ENCODE measurements at regions not wholly inside any gene's neighbourhood (a gene's known extent, or its start where the extent isn't known, plus 50 kb on each side); places are given as distances from the start of the nearest gene placed in this dataset.
A peak's percentile ranks its signal among the peaks of the same experiment; 100 is the strongest.

DNA sequence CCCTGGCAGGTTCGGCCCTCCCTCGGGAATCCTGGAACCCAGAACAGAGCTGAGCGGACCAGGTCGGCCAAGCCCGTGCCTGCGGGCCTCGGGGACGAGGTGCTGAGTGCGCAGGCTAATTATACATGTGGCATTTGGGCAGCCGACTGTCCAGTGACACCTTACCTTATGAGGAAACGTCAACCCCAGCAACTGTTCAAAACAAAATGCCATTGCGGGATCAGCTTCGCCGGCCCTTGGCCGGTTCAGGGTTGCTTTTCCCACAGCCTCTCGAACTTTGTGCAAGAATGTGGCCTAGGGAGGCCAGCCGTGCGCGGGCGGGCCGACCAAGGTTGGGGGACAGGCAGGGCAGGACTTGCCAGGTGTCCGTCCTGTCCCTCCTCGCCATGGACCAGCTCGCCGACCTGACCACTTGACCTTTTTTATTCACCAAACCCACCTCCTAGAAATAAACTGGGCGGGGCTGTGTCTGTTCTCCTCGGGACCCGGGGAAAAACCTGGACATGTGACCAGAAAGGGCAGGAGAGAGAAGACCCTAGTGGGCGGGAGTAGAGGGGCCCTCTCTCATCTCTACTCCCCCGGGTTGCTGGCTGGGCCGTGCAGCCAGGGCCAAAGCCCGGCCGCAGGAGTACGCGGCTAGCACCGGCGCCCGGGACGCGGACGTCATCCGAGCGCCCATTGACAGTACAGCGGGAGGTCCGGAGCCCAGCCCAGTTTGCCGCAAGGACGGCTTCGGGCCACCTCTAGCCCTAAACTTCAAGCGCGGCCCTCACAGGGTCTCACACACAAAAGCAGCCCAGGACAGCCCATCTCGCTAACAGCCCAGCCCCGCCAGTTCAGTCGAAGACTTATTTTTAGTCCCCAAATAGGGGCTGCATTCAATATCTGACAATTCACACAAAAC lies 134.3 kb upstream of the C11orf58 start:
- H3K9me3 ChIP-seq: no peaks in the 10 kb centered on the region
- intact Hi-C loops (cut with DNase I): loop anchor here (5.0 to 10.0 kb wide), 3 partner anchors 92 to 309 kb away; no protein-coding TSS in a partner anchor
- TF ChIP-seq, protein P1, sequence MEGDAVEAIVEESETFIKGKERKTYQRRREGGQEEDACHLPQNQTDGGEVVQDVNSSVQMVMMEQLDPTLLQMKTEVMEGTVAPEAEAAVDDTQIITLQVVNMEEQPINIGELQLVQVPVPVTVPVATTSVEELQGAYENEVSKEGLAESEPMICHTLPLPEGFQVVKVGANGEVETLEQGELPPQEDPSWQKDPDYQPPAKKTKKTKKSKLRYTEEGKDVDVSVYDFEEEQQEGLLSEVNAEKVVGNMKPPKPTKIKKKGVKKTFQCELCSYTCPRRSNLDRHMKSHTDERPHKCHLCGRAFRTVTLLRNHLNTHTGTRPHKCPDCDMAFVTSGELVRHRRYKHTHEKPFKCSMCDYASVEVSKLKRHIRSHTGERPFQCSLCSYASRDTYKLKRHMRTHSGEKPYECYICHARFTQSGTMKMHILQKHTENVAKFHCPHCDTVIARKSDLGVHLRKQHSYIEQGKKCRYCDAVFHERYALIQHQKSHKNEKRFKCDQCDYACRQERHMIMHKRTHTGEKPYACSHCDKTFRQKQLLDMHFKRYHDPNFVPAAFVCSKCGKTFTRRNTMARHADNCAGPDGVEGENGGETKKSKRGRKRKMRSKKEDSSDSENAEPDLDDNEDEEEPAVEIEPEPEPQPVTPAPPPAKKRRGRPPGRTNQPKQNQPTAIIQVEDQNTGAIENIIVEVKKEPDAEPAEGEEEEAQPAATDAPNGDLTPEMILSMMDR (IDR thresholded peaks at IDR 0.05): no peak
- H3K27ac ChIP-seq: peak overlapping the region; percentile 98
- ATAC-seq: peak; percentile 67 to 79 (median 72)
- H3K36me3 ChIP-seq (ENCODE audit: insufficient read depth in 1 of 2, low read depth in 1 of 2): no peaks in the 10 kb centered on the region
- DNase-seq: peak; percentile 70 to 88
- WGBS, 3 donors: 8 to 10% (median 9%) methylated on average over 52 to 53 of the region's 53 CpGs
- H3K4me1 ChIP-seq: peaks cover 25% of the 10 kb centered on the region
- peak overlapping the region; percentile 97 for H3K4me3 ChIP-seq
- no peaks in the 10 kb centered on the region for H3K27me3 ChIP-seq (ENCODE audit: insufficient read depth in 3 of 3, low read length in 2 of 3)

DNA sequence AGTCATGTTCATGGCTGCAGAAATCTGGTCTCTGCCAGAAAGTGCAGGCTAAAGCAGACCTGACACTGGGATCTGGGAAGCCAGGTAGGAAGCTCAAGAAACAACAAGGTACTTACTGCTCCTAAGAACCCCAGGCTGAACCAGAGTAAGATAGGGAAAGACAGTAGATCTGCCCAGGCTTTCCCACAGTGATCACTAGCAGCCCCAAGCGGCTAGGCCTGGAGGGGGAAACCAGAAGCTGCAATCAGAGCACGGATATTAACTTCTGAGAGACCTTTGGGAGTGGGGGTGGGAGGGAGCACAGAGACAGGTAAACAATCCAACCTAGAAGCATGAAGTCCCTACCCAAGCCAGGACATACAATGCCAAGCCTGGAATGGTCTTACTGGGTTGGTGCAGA lies 135.2 kb upstream of the C11orf58 start:
- Histone ChIP-seq H3K4me1 (peaks cover 25% of the 10 kb centered on the region), H3K27ac (peak overlapping the region; percentile 98), H3K27me3 (ENCODE audit: insufficient read depth in 3 of 3, low read length in 2 of 3) (no peaks in the 10 kb centered on the region), H3K9me3 (no peaks in the 10 kb centered on the region), H3K36me3 (ENCODE audit: insufficient read depth in 1 of 2, low read depth in 1 of 2) (no peaks in the 10 kb centered on the region), H3K4me3 (peak overlapping the region; percentile 97)
- TF ChIP-seq, protein P1 (IDR thresholded peaks at IDR 0.05): peak; percentile 36
- DNase-seq (peak in 1 of 2 donors; percentile 64), ATAC-seq (peak; percentile 14 to 29 (median 16))
- WGBS, 3 donors: 31 to 39% (median 32%) methylated on average over 2 of the region's 2 CpGs
- intact Hi-C loops (cut with DNase I): loop anchor here (5.0 to 10.0 kb wide), 3 partner anchors 91 to 308 kb away; no protein-coding TSS in a partner anchor

DNA sequence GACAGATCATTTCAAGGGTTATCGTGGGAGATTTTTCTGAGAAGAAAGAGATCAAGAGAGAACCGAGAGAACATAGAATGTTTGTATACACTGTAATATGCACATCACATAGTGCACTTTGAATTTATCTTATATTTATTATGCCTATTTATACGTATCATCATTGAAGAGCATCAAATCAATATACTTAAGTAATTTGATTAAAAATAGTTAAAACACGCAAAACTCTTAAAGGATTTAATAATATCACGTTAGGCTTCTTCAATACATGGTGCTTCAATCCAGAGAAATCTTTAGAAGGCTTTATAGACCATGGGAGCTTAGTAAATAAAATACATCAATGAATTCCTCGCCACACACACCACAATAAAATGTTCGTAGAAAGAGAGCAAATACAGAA lies 139.5 kb upstream of the C11orf58 start:
- no peaks in the 10 kb centered on the region for H3K9me3 ChIP-seq
- peaks cover 28% of the 10 kb centered on the region for H3K4me1 ChIP-seq
- no peaks in the 10 kb centered on the region for H3K36me3 ChIP-seq (ENCODE audit: insufficient read depth in 1 of 2, low read depth in 1 of 2)
- 90 to 95% (median 92%) methylated on average over 7 of the region's 7 CpGs for WGBS, 3 donors
- intact Hi-C loops (cut with DNase I): no loop called here
- no peak overlapping the region for H3K27ac ChIP-seq
- ATAC-seq (no peak), DNase-seq (no peak)
- H3K27me3 ChIP-seq (ENCODE audit: insufficient read depth in 3 of 3, low read length in 2 of 3): no peaks in the 10 kb centered on the region
- H3K4me3 ChIP-seq: no peak overlapping the region
- TF ChIP-seq, protein P1 (IDR thresholded peaks at IDR 0.05): no peak

DNA sequence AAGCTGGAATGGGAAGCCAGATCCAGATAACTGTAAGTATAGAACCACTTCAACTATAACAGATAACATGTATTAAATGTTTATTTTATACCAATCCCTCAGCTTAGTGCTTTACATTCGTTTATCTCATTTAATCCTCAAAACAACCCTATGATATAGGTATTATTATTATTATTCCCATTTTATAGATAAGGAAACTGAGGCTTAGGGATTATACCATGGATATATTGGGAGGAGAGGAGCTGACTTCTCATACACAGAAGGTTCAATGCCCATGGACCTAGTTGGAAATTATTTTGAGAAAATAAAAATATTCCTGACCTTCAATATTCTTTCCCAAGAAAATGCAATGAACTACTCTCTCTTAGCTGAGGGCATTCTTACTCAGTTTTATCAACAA lies 140.4 kb upstream of the C11orf58 start:
- intact Hi-C loops (cut with DNase I): no loop called here
- no peak for DNase-seq

More for the DNA sequence above, 140.4 kb upstream of the C11orf58 start:
- TF ChIP-seq, protein P1 (IDR thresholded peaks at IDR 0.05): no peak
- Histone ChIP-seq H3K9me3 (no peaks in the 10 kb centered on the region), H3K36me3 (ENCODE audit: insufficient read depth in 1 of 2, low read depth in 1 of 2) (no peaks in the 10 kb centered on the region), H3K4me3 (no peak overlapping the region), H3K27ac (no peak overlapping the region), H3K4me1 (peaks cover 33% of the 10 kb centered on the region), H3K27me3 (ENCODE audit: insufficient read depth in 3 of 3, low read length in 2 of 3) (no peaks in the 10 kb centered on the region)
- no peak for ATAC-seq
- 47 to 60% (median 59%) methylated on average over 1 of the region's 1 CpG for WGBS, 3 donors
